ENCODE measurements at regions not wholly inside any gene's neighbourhood (a gene's known extent, or its start where the extent isn't known, plus 50 kb on each side); places are given as distances from the start of the nearest gene placed in this dataset.

DNA sequence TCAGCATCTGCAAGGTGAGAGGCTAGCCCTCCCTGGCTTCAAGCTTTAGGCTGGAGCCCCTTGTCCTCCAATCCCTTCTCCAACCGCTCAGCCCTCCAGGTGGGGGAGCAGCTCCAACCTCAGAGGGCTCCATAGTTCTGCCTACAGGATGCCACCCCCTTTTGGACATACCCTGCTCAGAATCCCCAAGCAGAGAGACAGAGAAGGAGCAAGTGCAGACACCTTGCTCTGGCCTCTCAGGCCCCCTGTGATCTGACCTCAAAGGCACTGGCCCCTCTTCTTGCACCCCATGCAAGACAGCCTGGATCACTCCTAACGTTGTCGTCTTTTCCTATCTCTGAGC, 101.6 kb downstream of the C5orf15 start:
- no peak for TF ChIP-seq YY1 (IDR thresholded peaks at IDR 0.05; ENCODE audit: low read depth)
- TF ChIP-seq USF1 (IDR thresholded peaks at IDR 0.05) = no peak
- TF ChIP-seq FOXM1 (IDR thresholded peaks at IDR 0.05; ENCODE audit: borderline replicate concordance, low read depth) = no peak
- TF ChIP-seq EP300 (IDR thresholded peaks at IDR 0.05; ENCODE audit: borderline replicate concordance) = no peak
- TF ChIP-seq EGR1 (IDR thresholded peaks at IDR 0.05) = no peak
- no peak for TF ChIP-seq TAF1 (IDR thresholded peaks at IDR 0.05; ENCODE audit: low read depth)
- TF ChIP-seq CREB1 (IDR thresholded peaks at IDR 0.05; ENCODE audit: low read depth) = no peak
